ENCODE measurements at regions not wholly inside any gene's neighbourhood (a gene's known extent, or its start where the extent isn't known, plus 50 kb on each side); places are given as distances from the start of the nearest gene placed in this dataset.

- no peak overlapping the region for H3K4me3 ChIP-seq (replicated peaks in 1 of 3; ENCODE audit: insufficient read depth in 1 of 3, low read depth in 1 of 3, low read length in 3 of 3)
- CTCF ChIA-PET, result no interaction called here
- no peaks in the 10 kb centered on the region for H3K4me1 ChIP-seq (ENCODE audit: control insufficient read depth, extremely low read depth, insufficient read depth, low read length)
- H3K79me2 ChIP-seq (ENCODE audit: control insufficient read depth, insufficient read depth, low read length), result no peaks in the 10 kb centered on the region
- FAIRE-seq, result no peak
- POLR2A ChIA-PET, result no interaction called here
- no peaks in the 10 kb centered on the region for H3K36me3 ChIP-seq (ENCODE audit: control insufficient read depth in 2 of 2, extremely low read depth in 1 of 2, insufficient read depth in 2 of 2, low read length in 2 of 2)
- no peak overlapping the region for H3K4me2 ChIP-seq (ENCODE audit: insufficient read depth, low read length)
- no peak overlapping the region for H3K9ac ChIP-seq (replicated peaks; ENCODE audit: extremely low read depth, insufficient read depth, low read length)
- H4K20me1 ChIP-seq (replicated peaks; ENCODE audit: control insufficient read depth, extremely low read depth, insufficient read depth, low read length), result no peaks in the 10 kb centered on the region
- no peak overlapping the region for H2AFZ ChIP-seq (ENCODE audit: low read depth, low read length)
- no peak overlapping the region for H3K27ac ChIP-seq (ENCODE audit: insufficient read depth, low read depth, low read length)
- DNase-seq (ENCODE audit: low read depth, low spot score), result no peak
- dilution Hi-C loops (cut with MboI; ENCODE audit: extremely low pct_ligation_motif_present, low sequenced_read_pairs), result no loop called here
- no peaks in the 10 kb centered on the region for H3K9me3 ChIP-seq (replicated peaks; ENCODE audit: control insufficient read depth, insufficient read depth, low read length)
- intact Hi-C loops (cut with micrococcal nuclease), result no loop called here
- H3K27me3 ChIP-seq (ENCODE audit: control insufficient read depth in 2 of 2, insufficient read depth in 2 of 2, low read length in 2 of 2), result peaks cover 3 to 16% of the 10 kb centered on the region in 2 experiments
- H3K9me1 ChIP-seq (replicated peaks; ENCODE audit: control insufficient read depth, extremely low read depth, insufficient read depth, low read length), result no peaks in the 10 kb centered on the region
- BruUV-seq (replicated peaks), result no TSS peak
- TF ChIP-seq GATA2 (IDR thresholded peaks at IDR 0.05; ENCODE audit: insufficient read depth, insufficient read length, low read depth, low read length), result no peak
- TF ChIP-seq JUN (IDR thresholded peaks at IDR 0.05; ENCODE audit: borderline replicate concordance, insufficient read depth, insufficient read length, low read depth), result no peak
- TF ChIP-seq POLR2A (IDR thresholded peaks at IDR 0.05; ENCODE audit: low read depth, low read length), result no peak
- no peak for TF ChIP-seq CTCF (IDR thresholded peaks at IDR 0.05; ENCODE audit: extremely low read depth in 1 of 2, insufficient read depth in 1 of 2, low read depth in 1 of 2, low read length in 2 of 2)
- no peak for TF ChIP-seq FOS (IDR thresholded peaks at IDR 0.05; ENCODE audit: borderline replicate concordance, insufficient read depth, low read length)
- no peak for TF ChIP-seq MAX (IDR thresholded peaks at IDR 0.05; ENCODE audit: insufficient read depth, insufficient read length)
- TF ChIP-seq EZH2 (IDR thresholded peaks at IDR 0.05; ENCODE audit: borderline replicate concordance, low read depth, low read length, severe bottlenecking), result no peak
- no peak for TF ChIP-seq MYC (IDR thresholded peaks at IDR 0.05; ENCODE audit: low read depth, low read length)
- no peak for TF ChIP-seq POLR2AphosphoS5 (IDR thresholded peaks at IDR 0.05; ENCODE audit: insufficient read depth, low read depth, low read length)
Observed at GRCh38 chr4:138798404-138798803, 217.2 kb upstream of the NOCT start.
